ENCODE measurements at regions not wholly inside any gene's neighbourhood (a gene's known extent, or its start where the extent isn't known, plus 50 kb on each side); places are given as distances from the start of the nearest gene placed in this dataset.

DNA sequence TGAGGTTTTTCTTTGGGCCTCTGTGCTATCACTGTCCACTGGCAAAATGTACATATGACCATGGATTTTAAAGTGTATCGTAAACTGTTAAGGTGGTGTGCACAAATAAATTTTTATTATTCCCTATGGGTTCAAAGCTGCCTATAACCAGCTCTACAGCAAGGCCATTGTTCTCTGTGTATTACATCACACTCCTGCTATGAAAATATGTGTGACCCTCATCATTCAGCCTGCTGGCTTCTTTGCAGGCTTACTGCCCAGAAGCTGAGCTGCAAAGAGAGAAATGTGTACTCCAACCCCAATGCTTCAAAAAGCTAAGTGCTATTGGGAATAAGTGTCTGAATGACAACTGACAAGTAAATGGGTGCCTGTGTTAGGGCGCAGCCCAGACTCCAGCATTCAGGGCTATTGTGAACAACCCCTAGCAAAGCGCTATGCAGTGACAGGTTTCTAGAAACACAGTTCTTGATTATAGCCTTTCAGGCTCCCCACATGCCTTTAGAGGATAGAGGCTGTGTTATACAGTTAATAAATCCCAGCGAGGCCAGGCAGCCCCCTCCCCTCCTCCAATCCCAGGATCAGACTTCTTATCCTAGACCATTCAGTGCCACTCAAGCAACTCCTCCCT, 220.4 kb upstream of the RADX start:
- no peak for DNase-seq (ENCODE audit: low spot score)

More for the DNA sequence above, 220.4 kb upstream of the RADX start:
- Histone ChIP-seq H2AFZ (no peak overlapping the region), H3K4me3 (no peak overlapping the region), H3K27me3 (ENCODE audit: insufficient read depth) (no peaks in the 10 kb centered on the region), H4K20me1 (replicated peaks; ENCODE audit: insufficient read depth) (no peaks in the 10 kb centered on the region), H3K4me1 (ENCODE audit: insufficient read depth) (no peaks in the 10 kb centered on the region), H3K36me3 (ENCODE audit: insufficient read depth) (no peaks in the 10 kb centered on the region), H3K4me2 (no peak overlapping the region), H3F3A (replicated peaks; ENCODE audit: low read depth) (no peaks in the 10 kb centered on the region), H3K79me2 (replicated peaks; ENCODE audit: insufficient read depth) (no peaks in the 10 kb centered on the region), H3K9me2 (ENCODE audit: insufficient read depth) (no peaks in the 10 kb centered on the region), H3K27ac (ENCODE audit: low read depth) (no peak overlapping the region)
- ATAC-seq = no peak
- H3K4me1 Mint-ChIP-seq = no peaks in the 10 kb centered on the region
- H3K27me3 Mint-ChIP-seq (ENCODE audit: insufficient read depth, low read depth, poor library complexity) = peaks cover 2% of the 10 kb centered on the region
- H3K4me3 Mint-ChIP-seq = no peak overlapping the region
- no peak overlapping the region for H3K27ac Mint-ChIP-seq
- H3K36me3 Mint-ChIP-seq (ENCODE audit: low read depth) = no peaks in the 10 kb centered on the region
- TF ChIP-seq POLR2AphosphoS5 (IDR thresholded peaks at IDR 0.05; ENCODE audit: low read depth) (no peak), JUNB (IDR thresholded peaks at IDR 0.05; ENCODE audit: unreplicated experiment) (no peak)
- TF ChIP-seq, protein P1, sequence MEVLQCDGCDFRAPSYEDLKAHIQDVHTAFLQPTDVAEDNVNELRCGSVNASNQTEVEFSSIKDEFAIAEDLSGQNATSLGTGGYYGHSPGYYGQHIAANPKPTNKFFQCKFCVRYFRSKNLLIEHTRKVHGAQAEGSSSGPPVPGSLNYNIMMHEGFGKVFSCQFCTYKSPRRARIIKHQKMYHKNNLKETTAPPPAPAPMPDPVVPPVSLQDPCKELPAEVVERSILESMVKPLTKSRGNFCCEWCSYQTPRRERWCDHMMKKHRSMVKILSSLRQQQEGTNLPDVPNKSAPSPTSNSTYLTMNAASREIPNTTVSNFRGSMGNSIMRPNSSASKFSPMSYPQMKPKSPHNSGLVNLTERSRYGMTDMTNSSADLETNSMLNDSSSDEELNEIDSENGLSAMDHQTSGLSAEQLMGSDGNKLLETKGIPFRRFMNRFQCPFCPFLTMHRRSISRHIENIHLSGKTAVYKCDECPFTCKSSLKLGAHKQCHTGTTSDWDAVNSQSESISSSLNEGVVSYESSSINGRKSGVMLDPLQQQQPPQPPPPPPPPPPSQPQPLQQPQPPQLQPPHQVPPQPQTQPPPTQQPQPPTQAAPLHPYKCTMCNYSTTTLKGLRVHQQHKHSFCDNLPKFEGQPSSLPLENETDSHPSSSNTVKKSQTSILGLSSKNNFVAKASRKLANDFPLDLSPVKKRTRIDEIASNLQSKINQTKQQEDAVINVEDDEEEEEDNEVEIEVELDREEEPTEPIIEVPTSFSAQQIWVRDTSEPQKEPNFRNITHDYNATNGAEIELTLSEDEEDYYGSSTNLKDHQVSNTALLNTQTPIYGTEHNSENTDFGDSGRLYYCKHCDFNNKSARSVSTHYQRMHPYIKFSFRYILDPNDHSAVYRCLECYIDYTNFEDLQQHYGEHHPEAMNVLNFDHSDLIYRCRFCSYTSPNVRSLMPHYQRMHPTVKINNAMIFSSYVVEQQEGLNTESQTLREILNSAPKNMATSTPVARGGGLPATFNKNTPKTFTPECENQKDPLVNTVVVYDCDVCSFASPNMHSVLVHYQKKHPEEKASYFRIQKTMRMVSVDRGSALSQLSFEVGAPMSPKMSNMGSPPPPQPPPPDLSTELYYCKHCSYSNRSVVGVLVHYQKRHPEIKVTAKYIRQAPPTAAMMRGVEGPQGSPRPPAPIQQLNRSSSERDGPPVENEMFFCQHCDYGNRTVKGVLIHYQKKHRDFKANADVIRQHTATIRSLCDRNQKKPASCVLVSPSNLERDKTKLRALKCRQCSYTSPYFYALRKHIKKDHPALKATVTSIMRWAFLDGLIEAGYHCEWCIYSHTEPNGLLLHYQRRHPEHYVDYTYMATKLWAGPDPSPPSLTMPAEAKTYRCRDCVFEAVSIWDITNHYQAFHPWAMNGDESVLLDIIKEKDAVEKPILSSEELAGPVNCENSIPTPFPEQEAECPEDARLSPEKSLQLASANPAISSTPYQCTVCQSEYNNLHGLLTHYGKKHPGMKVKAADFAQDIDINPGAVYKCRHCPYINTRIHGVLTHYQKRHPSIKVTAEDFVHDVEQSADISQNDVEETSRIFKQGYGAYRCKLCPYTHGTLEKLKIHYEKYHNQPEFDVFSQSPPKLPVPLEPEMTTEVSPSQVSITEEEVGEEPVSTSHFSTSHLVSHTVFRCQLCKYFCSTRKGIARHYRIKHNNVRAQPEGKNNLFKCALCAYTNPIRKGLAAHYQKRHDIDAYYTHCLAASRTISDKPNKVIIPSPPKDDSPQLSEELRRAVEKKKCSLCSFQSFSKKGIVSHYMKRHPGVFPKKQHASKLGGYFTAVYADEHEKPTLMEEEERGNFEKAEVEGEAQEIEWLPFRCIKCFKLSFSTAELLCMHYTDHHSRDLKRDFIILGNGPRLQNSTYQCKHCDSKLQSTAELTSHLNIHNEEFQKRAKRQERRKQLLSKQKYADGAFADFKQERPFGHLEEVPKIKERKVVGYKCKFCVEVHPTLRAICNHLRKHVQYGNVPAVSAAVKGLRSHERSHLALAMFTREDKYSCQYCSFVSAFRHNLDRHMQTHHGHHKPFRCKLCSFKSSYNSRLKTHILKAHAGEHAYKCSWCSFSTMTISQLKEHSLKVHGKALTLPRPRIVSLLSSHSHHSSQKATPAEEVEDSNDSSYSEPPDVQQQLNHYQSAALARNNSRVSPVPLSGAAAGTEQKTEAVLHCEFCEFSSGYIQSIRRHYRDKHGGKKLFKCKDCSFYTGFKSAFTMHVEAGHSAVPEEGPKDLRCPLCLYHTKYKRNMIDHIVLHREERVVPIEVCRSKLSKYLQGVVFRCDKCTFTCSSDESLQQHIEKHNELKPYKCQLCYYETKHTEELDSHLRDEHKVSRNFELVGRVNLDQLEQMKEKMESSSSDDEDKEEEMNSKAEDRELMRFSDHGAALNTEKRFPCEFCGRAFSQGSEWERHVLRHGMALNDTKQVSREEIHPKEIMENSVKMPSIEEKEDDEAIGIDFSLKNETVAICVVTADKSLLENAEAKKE (CRISPR knock-in tag; IDR thresholded peaks at IDR 0.05) = no peak
- TF ChIP-seq, protein P2, sequence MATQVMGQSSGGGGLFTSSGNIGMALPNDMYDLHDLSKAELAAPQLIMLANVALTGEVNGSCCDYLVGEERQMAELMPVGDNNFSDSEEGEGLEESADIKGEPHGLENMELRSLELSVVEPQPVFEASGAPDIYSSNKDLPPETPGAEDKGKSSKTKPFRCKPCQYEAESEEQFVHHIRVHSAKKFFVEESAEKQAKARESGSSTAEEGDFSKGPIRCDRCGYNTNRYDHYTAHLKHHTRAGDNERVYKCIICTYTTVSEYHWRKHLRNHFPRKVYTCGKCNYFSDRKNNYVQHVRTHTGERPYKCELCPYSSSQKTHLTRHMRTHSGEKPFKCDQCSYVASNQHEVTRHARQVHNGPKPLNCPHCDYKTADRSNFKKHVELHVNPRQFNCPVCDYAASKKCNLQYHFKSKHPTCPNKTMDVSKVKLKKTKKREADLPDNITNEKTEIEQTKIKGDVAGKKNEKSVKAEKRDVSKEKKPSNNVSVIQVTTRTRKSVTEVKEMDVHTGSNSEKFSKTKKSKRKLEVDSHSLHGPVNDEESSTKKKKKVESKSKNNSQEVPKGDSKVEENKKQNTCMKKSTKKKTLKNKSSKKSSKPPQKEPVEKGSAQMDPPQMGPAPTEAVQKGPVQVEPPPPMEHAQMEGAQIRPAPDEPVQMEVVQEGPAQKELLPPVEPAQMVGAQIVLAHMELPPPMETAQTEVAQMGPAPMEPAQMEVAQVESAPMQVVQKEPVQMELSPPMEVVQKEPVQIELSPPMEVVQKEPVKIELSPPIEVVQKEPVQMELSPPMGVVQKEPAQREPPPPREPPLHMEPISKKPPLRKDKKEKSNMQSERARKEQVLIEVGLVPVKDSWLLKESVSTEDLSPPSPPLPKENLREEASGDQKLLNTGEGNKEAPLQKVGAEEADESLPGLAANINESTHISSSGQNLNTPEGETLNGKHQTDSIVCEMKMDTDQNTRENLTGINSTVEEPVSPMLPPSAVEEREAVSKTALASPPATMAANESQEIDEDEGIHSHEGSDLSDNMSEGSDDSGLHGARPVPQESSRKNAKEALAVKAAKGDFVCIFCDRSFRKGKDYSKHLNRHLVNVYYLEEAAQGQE (IDR thresholded peaks at IDR 0.05; ENCODE audit: unreplicated experiment) = no peak
- H3K9me3 Mint-ChIP-seq = no peaks in the 10 kb centered on the region; the same call in 2 of the 3 replicates

Data from GM23338 (cell line).